ENCODE measurements at regions not wholly inside any gene's neighbourhood (a gene's known extent, or its start where the extent isn't known, plus 50 kb on each side); places are given as distances from the start of the nearest gene placed in this dataset.

- TF ChIP-seq, protein P1, sequence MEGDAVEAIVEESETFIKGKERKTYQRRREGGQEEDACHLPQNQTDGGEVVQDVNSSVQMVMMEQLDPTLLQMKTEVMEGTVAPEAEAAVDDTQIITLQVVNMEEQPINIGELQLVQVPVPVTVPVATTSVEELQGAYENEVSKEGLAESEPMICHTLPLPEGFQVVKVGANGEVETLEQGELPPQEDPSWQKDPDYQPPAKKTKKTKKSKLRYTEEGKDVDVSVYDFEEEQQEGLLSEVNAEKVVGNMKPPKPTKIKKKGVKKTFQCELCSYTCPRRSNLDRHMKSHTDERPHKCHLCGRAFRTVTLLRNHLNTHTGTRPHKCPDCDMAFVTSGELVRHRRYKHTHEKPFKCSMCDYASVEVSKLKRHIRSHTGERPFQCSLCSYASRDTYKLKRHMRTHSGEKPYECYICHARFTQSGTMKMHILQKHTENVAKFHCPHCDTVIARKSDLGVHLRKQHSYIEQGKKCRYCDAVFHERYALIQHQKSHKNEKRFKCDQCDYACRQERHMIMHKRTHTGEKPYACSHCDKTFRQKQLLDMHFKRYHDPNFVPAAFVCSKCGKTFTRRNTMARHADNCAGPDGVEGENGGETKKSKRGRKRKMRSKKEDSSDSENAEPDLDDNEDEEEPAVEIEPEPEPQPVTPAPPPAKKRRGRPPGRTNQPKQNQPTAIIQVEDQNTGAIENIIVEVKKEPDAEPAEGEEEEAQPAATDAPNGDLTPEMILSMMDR (IDR thresholded peaks at IDR 0.05) = no peak
- no peak for TF ChIP-seq EP300 (IDR thresholded peaks at IDR 0.05)
- no peak for TF ChIP-seq POLR2A (IDR thresholded peaks at IDR 0.05)
- no peak for TF ChIP-seq POLR2AphosphoS5 (IDR thresholded peaks at IDR 0.05)
Measured at GRCh38 chr5:117681431-117682254, 1107.0 kb upstream of the SEMA6A start.
